DMS153 treated with DMSO at 0.1 percent for 48 hours (cell line): ENCODE measurements at regions not wholly inside any gene's neighbourhood (a gene's known extent, or its start where the extent isn't known, plus 50 kb on each side); places are given as distances from the start of the nearest gene placed in this dataset.
"Not testable (repeated sequence)": the region's sequence is repeated elsewhere in the genome, so short reads cannot be mapped to it uniquely, and the experiment has no call there.

Experiments used
- DNase-seq: peaks from one replicate; lab custom pipeline; 2025; ENCODE audit not compliant: unreplicated experiment; lab: John Stamatoyannopoulos, UW

- DNase-seq, result no peak
Measured at GRCh38 chr6:102736941-102737368, 1343.4 kb downstream of the GRIK2 start.

DNA sequence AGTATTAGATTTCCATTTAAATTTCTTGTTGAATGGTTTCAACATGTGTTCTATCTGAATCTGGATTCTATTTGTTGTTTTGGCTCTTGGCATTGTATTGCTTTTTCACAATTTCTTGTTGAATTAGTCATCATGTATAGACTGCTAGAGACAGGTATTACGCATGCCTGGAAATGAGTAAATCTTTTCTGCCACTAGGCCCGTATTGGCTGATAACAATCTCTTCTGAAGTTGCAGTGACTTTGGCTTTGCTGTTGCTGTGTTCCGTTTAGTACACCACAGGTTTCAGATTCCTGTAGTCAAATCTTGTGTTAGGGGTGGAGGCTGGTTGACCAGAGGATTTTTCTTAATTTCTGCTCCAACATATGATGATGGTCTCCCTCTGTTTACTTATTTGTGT is 1339.4 kb downstream of the GRIK2 start:
- DNase-seq, result no peak

DNA sequence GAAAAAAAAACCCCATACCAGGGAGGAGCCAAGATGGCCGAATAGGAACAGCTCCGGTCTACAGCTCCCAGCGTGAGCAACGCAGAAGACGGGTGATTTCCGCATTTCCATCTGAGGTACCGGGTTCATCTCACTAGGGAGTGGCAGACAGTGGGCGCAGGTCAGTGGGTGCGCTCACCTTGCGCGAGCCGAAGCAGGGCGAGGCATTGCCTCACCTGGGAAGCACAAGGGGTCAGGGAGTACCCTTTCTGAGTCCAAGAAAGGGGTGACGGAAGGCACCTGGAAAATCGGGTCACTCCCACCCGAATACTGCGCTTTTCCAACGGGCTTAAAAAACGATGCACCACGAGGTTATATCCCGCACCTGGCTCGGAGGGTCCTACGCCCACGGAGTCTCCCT is 1328.6 kb downstream of the GRIK2 start:
- DNase-seq, result not testable (repeated sequence)

DNA sequence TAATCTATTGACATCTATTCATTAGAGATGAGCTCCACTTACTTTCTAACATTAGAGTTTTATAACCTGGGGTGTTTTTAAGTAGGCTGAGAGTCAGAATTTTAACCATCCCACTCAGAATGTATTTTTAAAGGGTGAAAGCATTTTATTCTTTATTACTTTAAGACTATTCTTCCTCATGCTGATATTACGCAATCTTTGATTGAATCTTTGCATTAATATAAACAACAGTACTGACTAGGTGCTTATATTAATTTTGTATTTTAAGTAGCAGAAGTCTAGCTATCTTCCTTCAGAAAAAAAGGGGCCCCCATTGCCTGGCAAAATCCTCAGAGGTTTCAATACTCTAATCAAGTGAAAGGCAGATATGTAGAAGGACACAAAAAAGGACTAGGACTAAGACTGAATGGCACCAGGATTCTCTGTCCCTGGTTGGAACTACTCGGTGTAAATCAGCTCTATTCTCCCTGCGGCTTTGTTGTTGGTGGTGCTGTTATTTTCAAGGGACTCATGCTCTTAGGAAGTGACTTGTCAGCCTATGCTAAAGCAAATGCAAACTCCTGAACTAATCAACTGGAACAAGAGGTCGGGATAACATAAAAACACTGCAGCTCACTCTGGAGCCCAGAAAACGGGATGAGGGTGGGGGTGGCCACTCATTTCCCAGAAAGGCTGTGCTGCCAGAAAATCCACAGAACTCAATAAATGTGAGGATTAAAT is 1324.4 kb downstream of the GRIK2 start:
- no peak for DNase-seq

- DNase-seq, result no peak
Measured at GRCh38 chr6:102717252-102717651, 1323.7 kb downstream of the GRIK2 start.

- DNase-seq, result no peak
Measured at GRCh38 chr6:102701019-102701418, 1307.5 kb downstream of the GRIK2 start.

- DNase-seq, result no peak
Measured at GRCh38 chr6:102686461-102686860, 1293.0 kb downstream of the GRIK2 start.

DNA sequence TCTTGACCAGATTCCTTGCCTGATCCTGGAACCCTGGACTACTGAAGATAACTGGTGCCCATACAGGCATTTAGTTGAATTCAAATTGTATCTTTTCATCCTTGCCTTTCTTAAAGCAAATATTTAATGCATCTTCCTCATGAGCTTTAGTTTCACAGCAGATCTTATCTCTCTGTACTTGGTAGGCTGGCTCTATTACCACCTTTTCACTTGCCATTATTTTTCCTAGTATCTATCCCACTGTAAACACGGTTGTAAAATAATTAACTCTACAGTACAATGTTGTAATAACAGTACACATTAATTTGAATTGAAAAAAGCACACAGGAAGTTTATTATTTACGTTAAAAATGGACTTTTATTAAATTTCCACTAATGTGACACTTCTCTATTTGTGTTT is 1286.9 kb downstream of the GRIK2 start:
- no peak for DNase-seq

GRCh38 chr6:102679865-102680264 is 1286.4 kb downstream of the GRIK2 start:
- DNase-seq, result no peak

DNA sequence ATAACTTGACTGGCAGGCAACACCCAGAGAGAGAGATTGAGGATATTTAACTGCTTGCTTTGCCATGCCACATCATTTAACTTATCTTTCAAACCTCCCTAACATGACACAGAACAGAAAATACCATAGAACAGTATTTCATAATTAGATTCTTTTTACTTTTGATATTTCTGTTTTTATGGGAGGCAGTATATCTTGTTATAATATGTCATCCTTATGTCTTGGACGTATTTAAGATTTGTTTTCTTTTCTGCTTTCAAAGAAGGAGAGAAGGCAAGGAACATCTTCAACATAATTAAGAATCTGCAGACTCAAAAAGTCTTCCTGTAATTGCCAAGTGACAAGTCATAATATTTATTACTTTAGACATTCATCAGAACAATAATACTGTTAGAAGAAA is 1283.7 kb downstream of the GRIK2 start:
- no peak for DNase-seq

- DNase-seq, result no peak
Measured at GRCh38 chr6:102670735-102671134, 1277.2 kb downstream of the GRIK2 start.

- no peak for DNase-seq
Measured at GRCh38 chr6:102662851-102663250, 1269.3 kb downstream of the GRIK2 start.

DNA sequence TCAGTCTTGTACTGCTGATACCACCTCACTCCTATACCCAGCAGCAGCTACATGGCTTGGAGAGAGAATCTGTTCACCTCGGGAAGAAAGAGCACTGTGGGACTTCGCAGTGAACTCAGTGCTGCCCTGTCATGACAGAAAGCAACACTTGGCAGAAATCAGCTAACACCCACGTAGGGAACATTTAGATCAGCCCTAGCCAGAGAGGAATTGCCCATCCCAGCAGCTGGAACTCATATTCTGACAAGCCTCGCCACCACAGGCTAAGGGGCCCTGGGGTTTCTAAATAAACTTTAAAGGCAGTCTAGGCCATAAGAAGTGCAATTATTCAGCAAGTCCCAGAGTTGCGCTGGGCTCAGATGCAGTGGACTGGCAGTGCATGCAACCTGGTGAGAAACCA is 1266.8 kb downstream of the GRIK2 start:
- no peak for DNase-seq

GRCh38 chr6:102655823-102656222 is 1262.3 kb downstream of the GRIK2 start:
- no peak for DNase-seq

DNA sequence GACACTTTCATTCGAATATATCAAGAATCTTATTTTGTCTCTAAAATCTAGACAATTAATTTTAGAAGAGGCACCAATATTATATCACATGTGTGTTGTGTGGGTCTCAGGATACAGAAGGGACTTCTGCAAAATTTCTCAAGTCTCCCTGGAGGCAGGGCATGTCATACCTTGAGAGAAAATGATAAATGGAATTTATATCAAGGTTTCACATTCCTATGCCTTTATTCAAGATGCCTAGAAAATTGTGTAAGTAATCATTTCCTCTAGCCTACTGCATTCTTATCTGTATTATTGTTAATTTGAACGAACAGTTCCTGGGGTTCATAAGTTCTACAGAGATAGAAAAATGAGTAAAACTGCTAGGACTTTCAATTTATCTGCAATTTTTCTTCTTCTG is 1247.9 kb downstream of the GRIK2 start:
- DNase-seq, result no peak

DNA sequence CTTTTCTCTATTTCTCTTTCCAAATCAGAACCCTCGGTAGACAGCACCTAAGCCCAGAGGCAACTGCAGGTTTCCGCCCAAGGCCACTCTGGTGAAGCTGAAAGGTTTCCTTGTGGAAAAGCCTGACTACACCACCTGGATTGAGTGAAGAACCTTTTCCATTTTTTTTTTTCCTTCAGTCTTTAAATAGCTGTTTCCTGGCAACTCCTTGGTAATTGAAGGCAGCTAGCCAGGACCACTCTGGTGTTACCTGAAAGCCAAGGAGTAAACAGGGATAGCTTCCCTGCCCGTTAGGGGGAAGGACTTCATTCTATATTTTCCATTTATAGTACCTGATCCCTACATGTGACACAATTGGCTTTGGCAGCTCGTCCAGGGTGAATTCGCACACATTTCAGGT is 1238.4 kb downstream of the GRIK2 start:
- DNase-seq, result no peak

- DNase-seq, result no peak
Measured at GRCh38 chr6:102623201-102623600, 1229.7 kb downstream of the GRIK2 start.

GRCh38 chr6:102619585-102619984 is 1226.1 kb downstream of the GRIK2 start:
- no peak for DNase-seq

- no peak for DNase-seq
Measured at GRCh38 chr6:102582569-102582968, 1189.1 kb downstream of the GRIK2 start.

GRCh38 chr6:102581378-102582124 is 1188.0 kb downstream of the GRIK2 start:
- no peak for DNase-seq

- no peak for DNase-seq
Measured at GRCh38 chr6:102571236-102571908, 1177.9 kb downstream of the GRIK2 start.

- no peak for DNase-seq
Measured at GRCh38 chr6:102562713-102563112, 1169.2 kb downstream of the GRIK2 start.
